H1 (cell line): ENCODE measurements at regions not wholly inside any gene's neighbourhood (a gene's known extent, or its start where the extent isn't known, plus 50 kb on each side); places are given as distances from the start of the nearest gene placed in this dataset.

ENCODE experiments used
- HDAC2 ChIP-seq, 2 experiments: fragments of 300-600 bp in 1 of 2; sonication (generic) in 1 of 2; IDR thresholded peaks; 2 replicates each; pipeline ENCODE4 v1.6.1; 2011 to 2012; ENCODE audit warnings: low read depth in 2 of 2, low read length in 2 of 2, mild to moderate bottlenecking in 2 of 2, moderate library complexity in 2 of 2, borderline replicate concordance in 1 of 2, inconsistent platforms in 1 of 2
- HDAC6 ChIP-seq: IDR thresholded peaks from one replicate; pipeline ENCODE4 v1.7.1; 2012; ENCODE audit warnings: low read depth, mild to moderate bottlenecking, inconsistent platforms, low read length, moderate library complexity
- NANOG ChIP-seq: IDR thresholded peaks from 2 replicates; pipeline ENCODE4 v1.6.1; 2011; ENCODE audit warnings: low read length, low read depth, mild to moderate bottlenecking, inconsistent platforms; ENCODE audit not compliant: insufficient read depth, poor library complexity, severe bottlenecking
- POLR2AphosphoS5 ChIP-seq: IDR thresholded peaks from 2 replicates; pipeline ENCODE4 v1.6.1; 2011; ENCODE audit warnings: low read depth, low read length
- TF ChIP-seq, protein P1 (sequence below), 3 experiments: IDR thresholded peaks; 1 replicate in 2 of 3; 2 replicates in 1 of 3; pipeline versions ENCODE4 v1.5.1 to v1.6.1; 2011; ENCODE audit warnings: low read length in 3 of 3, mild to moderate bottlenecking in 3 of 3, inconsistent platforms in 2 of 3, low read depth in 1 of 3, moderate library complexity in 1 of 3; ENCODE audit not compliant: insufficient read depth in 1 of 3; ENCODE audit errors: control extremely low read depth in 1 of 3
- TF ChIP-seq, protein P2 (sequence below): IDR thresholded peaks from 2 replicates; pipeline ENCODE4 v1.6.1; 2011; ENCODE audit warnings: low read length, improper control_type of control experiment

DNA sequence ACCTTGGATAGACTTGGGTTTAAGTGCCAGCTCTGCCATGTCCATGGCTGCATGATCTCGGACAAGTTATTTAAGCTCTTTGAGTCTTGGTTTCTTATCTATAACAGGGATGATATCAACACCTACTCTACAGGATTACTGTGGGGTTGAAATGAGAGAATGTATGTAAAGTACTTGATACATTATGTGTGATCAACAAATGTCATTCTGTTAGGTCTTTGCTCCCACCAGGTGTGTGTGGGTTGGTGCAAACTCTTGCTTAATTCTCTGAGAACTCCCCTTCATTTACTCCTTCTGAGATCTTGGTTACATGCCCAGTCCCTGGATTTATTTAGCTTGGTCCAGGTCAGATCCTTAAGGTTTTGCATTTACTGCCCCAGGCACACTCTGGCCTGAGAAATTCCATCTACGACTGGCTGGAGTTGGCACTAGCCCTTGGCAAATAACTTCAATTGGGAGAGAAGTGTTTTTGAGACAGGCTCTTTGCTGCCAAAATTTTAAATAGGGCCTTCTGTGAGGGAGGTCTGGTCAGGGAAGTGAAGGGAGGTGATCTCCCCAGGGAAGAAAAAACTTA lies 63.5 kb upstream of the KLF9 start:
- TF ChIP-seq, protein P1, sequence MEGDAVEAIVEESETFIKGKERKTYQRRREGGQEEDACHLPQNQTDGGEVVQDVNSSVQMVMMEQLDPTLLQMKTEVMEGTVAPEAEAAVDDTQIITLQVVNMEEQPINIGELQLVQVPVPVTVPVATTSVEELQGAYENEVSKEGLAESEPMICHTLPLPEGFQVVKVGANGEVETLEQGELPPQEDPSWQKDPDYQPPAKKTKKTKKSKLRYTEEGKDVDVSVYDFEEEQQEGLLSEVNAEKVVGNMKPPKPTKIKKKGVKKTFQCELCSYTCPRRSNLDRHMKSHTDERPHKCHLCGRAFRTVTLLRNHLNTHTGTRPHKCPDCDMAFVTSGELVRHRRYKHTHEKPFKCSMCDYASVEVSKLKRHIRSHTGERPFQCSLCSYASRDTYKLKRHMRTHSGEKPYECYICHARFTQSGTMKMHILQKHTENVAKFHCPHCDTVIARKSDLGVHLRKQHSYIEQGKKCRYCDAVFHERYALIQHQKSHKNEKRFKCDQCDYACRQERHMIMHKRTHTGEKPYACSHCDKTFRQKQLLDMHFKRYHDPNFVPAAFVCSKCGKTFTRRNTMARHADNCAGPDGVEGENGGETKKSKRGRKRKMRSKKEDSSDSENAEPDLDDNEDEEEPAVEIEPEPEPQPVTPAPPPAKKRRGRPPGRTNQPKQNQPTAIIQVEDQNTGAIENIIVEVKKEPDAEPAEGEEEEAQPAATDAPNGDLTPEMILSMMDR (IDR thresholded peaks at IDR 0.05; ENCODE audit: control extremely low read depth in 1 of 3, insufficient read depth in 1 of 3, low read depth in 1 of 3, low read length in 3 of 3), result no peak
- TF ChIP-seq, protein P2, sequence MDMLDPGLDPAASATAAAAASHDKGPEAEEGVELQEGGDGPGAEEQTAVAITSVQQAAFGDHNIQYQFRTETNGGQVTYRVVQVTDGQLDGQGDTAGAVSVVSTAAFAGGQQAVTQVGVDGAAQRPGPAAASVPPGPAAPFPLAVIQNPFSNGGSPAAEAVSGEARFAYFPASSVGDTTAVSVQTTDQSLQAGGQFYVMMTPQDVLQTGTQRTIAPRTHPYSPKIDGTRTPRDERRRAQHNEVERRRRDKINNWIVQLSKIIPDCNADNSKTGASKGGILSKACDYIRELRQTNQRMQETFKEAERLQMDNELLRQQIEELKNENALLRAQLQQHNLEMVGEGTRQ, result no peak
- TF ChIP-seq POLR2AphosphoS5 (no peak), HDAC6 (no peak), HDAC2 (IDR thresholded peaks at IDR 0.05; ENCODE audit: borderline replicate concordance in 1 of 2, low read depth in 2 of 2, low read length in 2 of 2) (no peak), NANOG (no peak)
